Activated B cell treated with CpG ODN at 0.5 μM for 24 hours (primary cell): ENCODE measurements at regions not wholly inside any gene's neighbourhood (a gene's known extent, or its start where the extent isn't known, plus 50 kb on each side); places are given as distances from the start of the nearest gene placed in this dataset.

ENCODE experiments used
- ATAC-seq: fragments of 200-7000 bp; cut with Tn5 transposase; one replicate; pipeline ENCODE4 v1.10.0; 2021; ENCODE audit warnings: low read depth, mild to moderate bottlenecking, moderate library complexity
- CTCF ChIA-PET: fragments of 350-600 bp; sonication (Branson Sonifier 250); formaldehyde crosslinking; loops from one replicate; lab custom pipeline; 2021; ENCODE audit warnings: antibody characterized with exemption; lab: Charles Lee
- POLR2A ChIA-PET: fragments of 350-600 bp; sonication (Branson Sonifier 250); formaldehyde crosslinking; loops from one replicate; lab custom pipeline; 2021; ENCODE audit warnings: antibody characterized with exemption; lab: Charles Lee
- DNase-seq: peaks from one replicate; pipeline ENCODE4 v3.0.0; 2022
- H3K27ac Mint-ChIP-seq: one replicate; pipeline ENCODE4 v1.8.0; 2020; ENCODE audit warnings: mixed read lengths
- H3K27me3 Mint-ChIP-seq: one replicate; pipeline ENCODE4 v1.8.0; 2021; ENCODE audit warnings: mixed read lengths
- H3K36me3 Mint-ChIP-seq: one replicate; pipeline ENCODE4 v1.8.0; 2021; ENCODE audit warnings: low read depth, mixed read lengths
- H3K4me1 Mint-ChIP-seq: one replicate; pipeline ENCODE4 v1.8.0; 2021; ENCODE audit warnings: mixed read lengths
- H3K4me3 Mint-ChIP-seq: one replicate; pipeline ENCODE4 v1.8.0; 2020; ENCODE audit warnings: mild to moderate bottlenecking, mixed read lengths
- H3K9me3 Mint-ChIP-seq: one replicate; pipeline ENCODE4 v1.8.0; 2020; ENCODE audit warnings: mixed read lengths
- intact Hi-C: fragments of 100-400 bp; cut with micrococcal nuclease; formaldehyde crosslinking; loops from one replicate; pipeline ENCODE4 v1.15.1; 2024
- TF ChIP-seq, protein P1 (sequence below): fragments of 200-600 bp; IDR thresholded peaks from one replicate; pipeline ENCODE4 v1.8.0; 2022; ENCODE audit warnings: antibody characterized with exemption, mild to moderate bottlenecking

DNA sequence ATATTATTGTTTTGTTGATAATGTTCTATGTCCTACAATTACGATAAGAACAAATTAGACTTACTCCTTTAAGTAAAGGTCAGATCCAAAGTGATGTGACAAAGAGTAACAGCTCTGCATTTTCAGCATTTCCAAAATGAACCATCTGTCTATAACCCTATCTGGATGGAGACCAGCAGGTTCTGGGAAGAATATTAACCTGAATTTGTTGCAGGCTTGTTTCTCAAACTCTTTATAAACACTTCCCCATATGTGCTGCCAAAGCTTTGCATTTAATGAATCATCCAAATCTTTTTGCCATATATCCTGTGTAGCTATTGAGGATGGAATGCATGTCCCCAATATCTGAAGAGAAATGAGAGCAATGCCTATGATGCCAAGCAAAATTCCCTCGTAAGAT lies 198.9 kb upstream of the SLC27A6 start:
- TF ChIP-seq, protein P1, sequence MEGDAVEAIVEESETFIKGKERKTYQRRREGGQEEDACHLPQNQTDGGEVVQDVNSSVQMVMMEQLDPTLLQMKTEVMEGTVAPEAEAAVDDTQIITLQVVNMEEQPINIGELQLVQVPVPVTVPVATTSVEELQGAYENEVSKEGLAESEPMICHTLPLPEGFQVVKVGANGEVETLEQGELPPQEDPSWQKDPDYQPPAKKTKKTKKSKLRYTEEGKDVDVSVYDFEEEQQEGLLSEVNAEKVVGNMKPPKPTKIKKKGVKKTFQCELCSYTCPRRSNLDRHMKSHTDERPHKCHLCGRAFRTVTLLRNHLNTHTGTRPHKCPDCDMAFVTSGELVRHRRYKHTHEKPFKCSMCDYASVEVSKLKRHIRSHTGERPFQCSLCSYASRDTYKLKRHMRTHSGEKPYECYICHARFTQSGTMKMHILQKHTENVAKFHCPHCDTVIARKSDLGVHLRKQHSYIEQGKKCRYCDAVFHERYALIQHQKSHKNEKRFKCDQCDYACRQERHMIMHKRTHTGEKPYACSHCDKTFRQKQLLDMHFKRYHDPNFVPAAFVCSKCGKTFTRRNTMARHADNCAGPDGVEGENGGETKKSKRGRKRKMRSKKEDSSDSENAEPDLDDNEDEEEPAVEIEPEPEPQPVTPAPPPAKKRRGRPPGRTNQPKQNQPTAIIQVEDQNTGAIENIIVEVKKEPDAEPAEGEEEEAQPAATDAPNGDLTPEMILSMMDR: no peak
- ATAC-seq (no peak), DNase-seq (no peak)
- H3K9me3 Mint-ChIP-seq: no peaks in the 10 kb centered on the region
- no peak overlapping the region for H3K27ac Mint-ChIP-seq
- no peaks in the 10 kb centered on the region for H3K36me3 Mint-ChIP-seq
- ChIA-PET POLR2A (no interaction called here), CTCF (no interaction called here)
- H3K4me1 Mint-ChIP-seq: no peaks in the 10 kb centered on the region
- H3K4me3 Mint-ChIP-seq: no peak overlapping the region
- no peaks in the 10 kb centered on the region for H3K27me3 Mint-ChIP-seq
- intact Hi-C loops: no loop called here

DNA sequence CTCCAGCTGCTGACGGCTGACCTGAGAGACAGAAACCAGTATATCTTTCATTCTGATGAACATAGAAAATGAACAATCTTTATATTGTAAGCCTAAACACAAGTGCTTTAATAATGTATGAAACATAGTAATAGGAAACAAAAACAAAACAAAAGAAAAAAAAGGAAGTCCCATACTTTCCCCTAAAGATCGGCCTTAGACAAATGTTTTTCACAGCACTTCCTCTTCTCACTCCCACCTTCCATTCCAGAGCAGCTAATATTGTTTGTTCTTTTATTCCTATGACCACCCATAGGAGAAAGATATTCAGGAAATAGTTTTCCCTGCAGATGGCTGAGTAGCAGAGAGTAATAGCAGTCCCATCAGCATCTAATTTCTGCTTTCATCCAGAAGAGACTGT lies 194.4 kb upstream of the SLC27A6 start:
- POLR2A ChIA-PET: no interaction called here
- H3K4me3 Mint-ChIP-seq: no peak overlapping the region
- TF ChIP-seq, protein P1: no peak

DNA sequence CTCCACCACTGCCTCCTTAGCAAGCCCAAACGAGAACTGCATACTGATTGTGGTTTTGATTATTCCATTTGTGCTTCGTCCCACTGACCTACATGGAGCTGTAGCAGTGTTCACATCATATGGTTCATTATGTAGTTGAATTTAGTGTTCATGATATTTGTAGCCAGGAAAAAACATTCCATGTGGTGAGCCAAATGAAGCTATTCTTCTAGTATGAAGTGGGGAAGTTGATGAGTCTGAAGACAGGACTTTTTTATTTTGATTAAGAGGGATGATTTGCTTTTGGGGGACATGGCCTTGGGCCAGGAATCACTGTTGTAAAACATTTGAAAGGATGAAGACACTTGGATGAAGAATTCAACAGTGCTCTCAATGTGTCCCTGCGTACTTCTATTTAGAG lies 192.9 kb upstream of the SLC27A6 start:
- no peaks in the 10 kb centered on the region for H3K27me3 Mint-ChIP-seq
- intact Hi-C loops: no loop called here
- POLR2A ChIA-PET: no interaction called here
- TF ChIP-seq, protein P1: no peak
- no peaks in the 10 kb centered on the region for H3K9me3 Mint-ChIP-seq
- no peaks in the 10 kb centered on the region for H3K4me1 Mint-ChIP-seq
- no peak overlapping the region for H3K27ac Mint-ChIP-seq
- ATAC-seq (no peak), DNase-seq (no peak)
- CTCF ChIA-PET: no interaction called here
- H3K36me3 Mint-ChIP-seq: no peaks in the 10 kb centered on the region
- H3K4me3 Mint-ChIP-seq: no peak overlapping the region

More for the DNA sequence above, 194.4 kb upstream of the SLC27A6 start:
- Mint-ChIP-seq H3K27ac (no peak overlapping the region), H3K36me3 (no peaks in the 10 kb centered on the region), H3K27me3 (no peaks in the 10 kb centered on the region), H3K4me1 (no peaks in the 10 kb centered on the region), H3K9me3 (no peaks in the 10 kb centered on the region)
- CTCF ChIA-PET: no interaction called here
- no peak for ATAC-seq
- no peak for DNase-seq
- intact Hi-C loops: no loop called here

DNA sequence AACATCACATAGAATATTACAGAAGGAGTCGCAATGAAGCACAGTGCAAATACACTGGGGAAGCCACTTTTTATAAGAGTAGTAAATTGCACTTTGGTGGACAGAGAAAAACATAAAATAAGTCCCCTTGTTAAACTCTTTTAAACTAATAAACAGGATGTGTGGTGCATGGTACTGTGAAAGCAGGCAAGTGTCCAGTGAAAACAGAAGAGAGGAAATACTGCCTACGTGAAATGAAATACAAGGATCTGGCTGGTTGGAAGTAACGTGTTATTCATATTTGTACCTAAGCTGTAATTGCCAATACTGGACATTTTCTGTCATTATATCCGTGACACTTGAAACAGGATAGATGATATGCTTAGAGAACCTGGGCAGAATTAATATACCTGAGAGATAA lies 191.9 kb upstream of the SLC27A6 start:
- no peaks in the 10 kb centered on the region for H3K36me3 Mint-ChIP-seq
- H3K27ac Mint-ChIP-seq: no peak overlapping the region
- TF ChIP-seq, protein P1: no peak
- H3K9me3 Mint-ChIP-seq: no peaks in the 10 kb centered on the region
- no peak overlapping the region for H3K4me3 Mint-ChIP-seq
- POLR2A ChIA-PET: no interaction called here
- H3K4me1 Mint-ChIP-seq: no peaks in the 10 kb centered on the region
- intact Hi-C loops: no loop called here
- DNase-seq (no peak), ATAC-seq (no peak)
- CTCF ChIA-PET: no interaction called here
- no peaks in the 10 kb centered on the region for H3K27me3 Mint-ChIP-seq

DNA sequence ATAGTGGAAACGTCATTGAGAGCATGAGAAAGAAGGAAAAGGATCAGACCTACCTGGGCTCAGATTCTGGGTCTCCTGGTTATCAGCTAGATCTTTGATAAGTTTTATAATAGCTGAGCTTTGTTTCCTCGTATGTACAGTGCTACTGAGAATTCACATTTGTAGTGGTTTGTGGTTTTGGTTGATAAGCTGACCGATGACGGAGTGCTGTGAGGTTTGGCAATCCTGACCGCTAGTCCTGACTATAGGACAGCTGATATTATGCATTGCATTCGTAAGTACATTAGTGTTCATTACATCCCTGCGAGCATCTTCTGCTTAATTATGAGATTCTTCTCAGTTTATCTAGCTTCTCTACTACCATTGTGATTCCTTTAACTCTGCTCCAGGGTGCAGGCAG lies 190.7 kb upstream of the SLC27A6 start:
- no peaks in the 10 kb centered on the region for H3K36me3 Mint-ChIP-seq
- H3K4me3 Mint-ChIP-seq: no peak overlapping the region
- TF ChIP-seq, protein P1: no peak
- ChIA-PET POLR2A (no interaction called here), CTCF (no interaction called here)
- no peaks in the 10 kb centered on the region for H3K4me1 Mint-ChIP-seq
- no peak overlapping the region for H3K27ac Mint-ChIP-seq
- intact Hi-C loops: no loop called here
- H3K27me3 Mint-ChIP-seq: no peaks in the 10 kb centered on the region
- no peaks in the 10 kb centered on the region for H3K9me3 Mint-ChIP-seq
- ATAC-seq (no peak), DNase-seq (no peak)
